Gastrocnemius medialis (tissue), 4 donors: ENCODE measurements at regions not wholly inside any gene's neighbourhood (a gene's known extent, or its start where the extent isn't known, plus 50 kb on each side); places are given as distances from the start of the nearest gene placed in this dataset.

Source experiments
- POLR2A ChIP-seq, 2 donors: fragments of 450-650 bp; IDR thresholded peaks; one replicate each; pipeline ENCODE4 v1.6.1; 2017; ENCODE audit warnings: antibody characterized with exemption in 2 of 2, mild to moderate bottlenecking in 2 of 2, moderate library complexity in 2 of 2
- TF ChIP-seq, protein P1 (sequence below), 5 experiments: fragments of 450-650 bp in 3 of 5; fragments of 200-600 bp in 2 of 5; sonication (generic) in 2 of 5; IDR thresholded peaks in 4 of 5; conservative IDR thresholded peaks in 1 of 5; 1 replicate in 4 of 5; 2 replicates in 1 of 5; pipeline ENCODE4 v1.5.1; 2016 to 2019; ENCODE audit warnings: antibody characterized with exemption in 5 of 5, mild to moderate bottlenecking in 3 of 5, moderate library complexity in 3 of 5

DNA sequence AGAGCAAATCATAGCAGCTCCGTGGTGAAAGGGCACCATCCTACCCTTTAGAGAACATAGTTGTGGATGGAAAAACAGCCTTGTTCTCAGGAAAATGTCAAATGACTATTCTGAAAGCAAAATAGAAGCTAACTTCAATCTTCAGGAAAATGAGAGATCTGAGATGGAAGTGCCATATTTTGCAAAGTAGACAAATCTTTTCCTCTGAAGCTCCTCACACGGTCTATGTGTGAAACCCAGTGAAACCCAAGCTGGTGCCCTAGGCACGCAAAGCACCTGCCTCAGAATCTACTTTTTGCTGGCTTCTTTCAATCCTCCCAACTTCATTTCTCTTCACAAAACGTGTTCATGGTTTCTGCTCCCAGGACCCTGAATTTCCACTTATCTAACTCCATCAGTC, 325.2 kb upstream of the CDH4 start:
- TF ChIP-seq POLR2A (IDR thresholded peaks at IDR 0.05): no peak
- TF ChIP-seq, protein P1, sequence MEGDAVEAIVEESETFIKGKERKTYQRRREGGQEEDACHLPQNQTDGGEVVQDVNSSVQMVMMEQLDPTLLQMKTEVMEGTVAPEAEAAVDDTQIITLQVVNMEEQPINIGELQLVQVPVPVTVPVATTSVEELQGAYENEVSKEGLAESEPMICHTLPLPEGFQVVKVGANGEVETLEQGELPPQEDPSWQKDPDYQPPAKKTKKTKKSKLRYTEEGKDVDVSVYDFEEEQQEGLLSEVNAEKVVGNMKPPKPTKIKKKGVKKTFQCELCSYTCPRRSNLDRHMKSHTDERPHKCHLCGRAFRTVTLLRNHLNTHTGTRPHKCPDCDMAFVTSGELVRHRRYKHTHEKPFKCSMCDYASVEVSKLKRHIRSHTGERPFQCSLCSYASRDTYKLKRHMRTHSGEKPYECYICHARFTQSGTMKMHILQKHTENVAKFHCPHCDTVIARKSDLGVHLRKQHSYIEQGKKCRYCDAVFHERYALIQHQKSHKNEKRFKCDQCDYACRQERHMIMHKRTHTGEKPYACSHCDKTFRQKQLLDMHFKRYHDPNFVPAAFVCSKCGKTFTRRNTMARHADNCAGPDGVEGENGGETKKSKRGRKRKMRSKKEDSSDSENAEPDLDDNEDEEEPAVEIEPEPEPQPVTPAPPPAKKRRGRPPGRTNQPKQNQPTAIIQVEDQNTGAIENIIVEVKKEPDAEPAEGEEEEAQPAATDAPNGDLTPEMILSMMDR (IDR thresholded peaks at IDR 0.05 in 4 of 5, conservative IDR thresholded peaks at IDR 0.05 in 1 of 5): no peak
